ENCODE measurements at regions not wholly inside any gene's neighbourhood (a gene's known extent, or its start where the extent isn't known, plus 50 kb on each side); places are given as distances from the start of the nearest gene placed in this dataset.

- POLR2A ChIA-PET, result interaction anchor here (0.8 kb wide), 1 partner anchor 9 kb away, joined by 3 read pairs; no protein-coding TSS in a partner anchor
- Histone ChIP-seq H3K27ac (ENCODE audit: low read depth, low read length, poor library complexity, severe bottlenecking) (no peak overlapping the region), H3K4me2 (ENCODE audit: low read length) (no peak overlapping the region), H3K9me3 (ENCODE audit: low read length) (no peaks in the 10 kb centered on the region), H3K79me2 (ENCODE audit: insufficient read depth, low read depth, low read length) (no peaks in the 10 kb centered on the region), H2AFZ (ENCODE audit: low read length) (no peak overlapping the region), H3K4me1 (ENCODE audit: insufficient read depth, low read length, poor library complexity, severe bottlenecking) (no peaks in the 10 kb centered on the region), H3K4me3 (ENCODE audit: low read depth, low read length, poor library complexity, severe bottlenecking) (no peak overlapping the region), H4K20me1 (ENCODE audit: insufficient read depth, low read length) (no peaks in the 10 kb centered on the region), H3K36me3 (ENCODE audit: insufficient read depth, low read length) (no peaks in the 10 kb centered on the region), H3K9me2 (ENCODE audit: insufficient read depth, low read length) (no peaks in the 10 kb centered on the region)
- intact Hi-C loops (cut with micrococcal nuclease; ENCODE audit: unreplicated experiment), result no loop called here
- no peak for TF ChIP-seq EZH2phosphoT487 (IDR thresholded peaks at IDR 0.05; ENCODE audit: borderline replicate concordance, low read depth, low read length)
- TF ChIP-seq CTCF (conservative IDR thresholded peaks at IDR 0.05; ENCODE audit: low read length), result no peak
- BruUV-seq (replicated peaks), result no TSS peak
- no peak for DNase-seq (ENCODE audit: low spot score)
- CTCF ChIA-PET (ENCODE audit: unreplicated experiment), result no interaction called here
These were observed 116.5 kb upstream of the LRIG1 start for GRCh38 chr3:66617351-66617750.

- Histone ChIP-seq H4K20me1 (ENCODE audit: insufficient read depth, low read length) (no peaks in the 10 kb centered on the region), H3K9me2 (ENCODE audit: insufficient read depth, low read length) (no peaks in the 10 kb centered on the region), H3K4me3 (ENCODE audit: low read depth, low read length, poor library complexity, severe bottlenecking) (no peak overlapping the region), H3K27ac (ENCODE audit: low read depth, low read length, poor library complexity, severe bottlenecking) (no peak overlapping the region), H2AFZ (ENCODE audit: low read length) (no peak overlapping the region), H3K36me3 (ENCODE audit: insufficient read depth, low read length) (no peaks in the 10 kb centered on the region), H3K4me1 (ENCODE audit: insufficient read depth, low read length, poor library complexity, severe bottlenecking) (no peaks in the 10 kb centered on the region), H3K4me2 (ENCODE audit: low read length) (no peak overlapping the region), H3K9me3 (ENCODE audit: low read length) (no peaks in the 10 kb centered on the region), H3K79me2 (ENCODE audit: insufficient read depth, low read depth, low read length) (no peaks in the 10 kb centered on the region)
- POLR2A ChIA-PET, result no interaction called here
- CTCF ChIA-PET (ENCODE audit: unreplicated experiment), result no interaction called here
- intact Hi-C loops (cut with micrococcal nuclease; ENCODE audit: unreplicated experiment), result no loop called here
- no TSS peak for BruUV-seq (replicated peaks)
- TF ChIP-seq CTCF (conservative IDR thresholded peaks at IDR 0.05; ENCODE audit: low read length) (no peak), EZH2phosphoT487 (IDR thresholded peaks at IDR 0.05; ENCODE audit: borderline replicate concordance, low read depth, low read length) (no peak)
- no peak for DNase-seq (ENCODE audit: low spot score)
These were observed 117.2 kb upstream of the LRIG1 start for GRCh38 chr3:66618066-66618465.

GRCh38 chr3:66620296-66620695, 119.5 kb upstream of the LRIG1 start:
- intact Hi-C loops (cut with micrococcal nuclease; ENCODE audit: unreplicated experiment), result no loop called here
- H3K4me3 ChIP-seq (ENCODE audit: low read depth, low read length, poor library complexity, severe bottlenecking), result no peak overlapping the region

More at GRCh38 chr3:66620296-66620695, 119.5 kb upstream of the LRIG1 start:
- POLR2A ChIA-PET, result interaction anchor here (0.5 kb wide), 1 partner anchor 843 kb away, joined by 3 read pairs; no protein-coding TSS in a partner anchor
- Histone ChIP-seq H3K4me1 (ENCODE audit: insufficient read depth, low read length, poor library complexity, severe bottlenecking) (no peaks in the 10 kb centered on the region), H3K79me2 (ENCODE audit: insufficient read depth, low read depth, low read length) (no peaks in the 10 kb centered on the region), H3K9me2 (ENCODE audit: insufficient read depth, low read length) (no peaks in the 10 kb centered on the region), H3K9me3 (ENCODE audit: low read length) (no peaks in the 10 kb centered on the region), H2AFZ (ENCODE audit: low read length) (no peak overlapping the region), H3K27ac (ENCODE audit: low read depth, low read length, poor library complexity, severe bottlenecking) (no peak overlapping the region), H3K36me3 (ENCODE audit: insufficient read depth, low read length) (no peaks in the 10 kb centered on the region), H3K4me2 (ENCODE audit: low read length) (no peak overlapping the region), H4K20me1 (ENCODE audit: insufficient read depth, low read length) (no peaks in the 10 kb centered on the region)
- no peak for DNase-seq (ENCODE audit: low spot score)
- no peak for TF ChIP-seq CTCF (conservative IDR thresholded peaks at IDR 0.05; ENCODE audit: low read length)
- no peak for TF ChIP-seq EZH2phosphoT487 (IDR thresholded peaks at IDR 0.05; ENCODE audit: borderline replicate concordance, low read depth, low read length)
- CTCF ChIA-PET (ENCODE audit: unreplicated experiment), result no interaction called here
- no TSS peak for BruUV-seq (replicated peaks)
